Chondrocyte (in vitro differentiated cells): ENCODE measurements at regions not wholly inside any gene's neighbourhood (a gene's known extent, or its start where the extent isn't known, plus 50 kb on each side); places are given as distances from the start of the nearest gene placed in this dataset.

ENCODE experiments used
- DNase-seq: peaks from one replicate; pipeline ENCODE4 v3.0.0; 2021; ENCODE audit warnings: mixed read lengths, low spot score
- H3K27ac Mint-ChIP-seq: one replicate; pipeline ENCODE4 v1.8.0; 2021; ENCODE audit warnings: mild to moderate bottlenecking, moderate library complexity, mixed read lengths; ENCODE audit not compliant: unreplicated experiment
- H3K27me3 Mint-ChIP-seq: 2 replicates; pipeline ENCODE4 v1.8.0; 2021; ENCODE audit warnings: low read depth, mixed read lengths
- H3K36me3 Mint-ChIP-seq: 2 replicates; pipeline ENCODE4 v1.8.0; 2021; ENCODE audit warnings: low read depth, mixed read lengths
- H3K4me1 Mint-ChIP-seq: 2 replicates; pipeline ENCODE4 v1.8.0; 2021; ENCODE audit warnings: low read depth, mild to moderate bottlenecking, mixed read lengths
- H3K4me3 Mint-ChIP-seq: one replicate; pipeline ENCODE4 v1.8.0; 2021; ENCODE audit warnings: mild to moderate bottlenecking, moderate library complexity, mixed read lengths; ENCODE audit not compliant: unreplicated experiment
- H3K9me3 Mint-ChIP-seq: 2 replicates; pipeline ENCODE4 v1.8.0; 2021; ENCODE audit warnings: low read depth, mixed read lengths
- TF ChIP-seq, protein P1 (sequence below): fragments of 200-600 bp; sonication (generic); IDR thresholded peaks from 2 replicates; pipeline ENCODE4 v1.5.0; 2021; ENCODE audit warnings: antibody characterized with exemption, mild to moderate bottlenecking, moderate library complexity

DNA sequence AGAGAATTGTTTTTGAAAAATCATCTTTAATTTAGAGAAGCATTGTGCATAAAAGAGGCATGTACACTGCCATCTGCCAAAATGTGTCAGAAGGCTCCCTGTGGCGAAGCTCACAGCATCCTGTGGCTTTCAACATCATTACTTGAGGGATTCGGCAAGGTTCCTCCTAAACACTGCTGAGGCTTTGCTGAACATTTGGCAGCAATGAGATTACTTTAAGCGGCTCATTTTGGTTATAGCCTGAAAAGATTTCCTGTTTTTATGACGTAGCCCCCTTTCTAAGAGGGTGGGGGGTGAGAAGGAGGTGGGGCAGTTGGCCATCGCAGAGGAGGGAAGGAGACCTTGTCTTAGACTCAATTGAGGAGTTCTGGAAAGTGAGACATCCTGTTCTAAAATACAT lies 469.4 kb downstream of the RASEF start:
- TF ChIP-seq, protein P1, sequence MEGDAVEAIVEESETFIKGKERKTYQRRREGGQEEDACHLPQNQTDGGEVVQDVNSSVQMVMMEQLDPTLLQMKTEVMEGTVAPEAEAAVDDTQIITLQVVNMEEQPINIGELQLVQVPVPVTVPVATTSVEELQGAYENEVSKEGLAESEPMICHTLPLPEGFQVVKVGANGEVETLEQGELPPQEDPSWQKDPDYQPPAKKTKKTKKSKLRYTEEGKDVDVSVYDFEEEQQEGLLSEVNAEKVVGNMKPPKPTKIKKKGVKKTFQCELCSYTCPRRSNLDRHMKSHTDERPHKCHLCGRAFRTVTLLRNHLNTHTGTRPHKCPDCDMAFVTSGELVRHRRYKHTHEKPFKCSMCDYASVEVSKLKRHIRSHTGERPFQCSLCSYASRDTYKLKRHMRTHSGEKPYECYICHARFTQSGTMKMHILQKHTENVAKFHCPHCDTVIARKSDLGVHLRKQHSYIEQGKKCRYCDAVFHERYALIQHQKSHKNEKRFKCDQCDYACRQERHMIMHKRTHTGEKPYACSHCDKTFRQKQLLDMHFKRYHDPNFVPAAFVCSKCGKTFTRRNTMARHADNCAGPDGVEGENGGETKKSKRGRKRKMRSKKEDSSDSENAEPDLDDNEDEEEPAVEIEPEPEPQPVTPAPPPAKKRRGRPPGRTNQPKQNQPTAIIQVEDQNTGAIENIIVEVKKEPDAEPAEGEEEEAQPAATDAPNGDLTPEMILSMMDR = no peak
- Mint-ChIP-seq H3K27ac (no peak overlapping the region), H3K27me3 (no peaks in the 10 kb centered on the region), H3K9me3 (no peaks in the 10 kb centered on the region), H3K36me3 (no peaks in the 10 kb centered on the region), H3K4me1 (peaks cover 15% of the 10 kb centered on the region), H3K4me3 (no peak overlapping the region)
- DNase-seq = no peak

GRCh38 chr9:82597241-82598203 lies 465.4 kb downstream of the RASEF start:
- H3K4me1 Mint-ChIP-seq = peaks cover 32% of the 10 kb centered on the region
- peak overlapping the region; percentile 86 for H3K27ac Mint-ChIP-seq
- H3K4me3 Mint-ChIP-seq = peak overlapping the region; percentile 55
- TF ChIP-seq, protein P1 = no peak
- H3K36me3 Mint-ChIP-seq = no peaks in the 10 kb centered on the region
- H3K9me3 Mint-ChIP-seq = no peaks in the 10 kb centered on the region
- no peaks in the 10 kb centered on the region for H3K27me3 Mint-ChIP-seq
- no peak for DNase-seq

- Mint-ChIP-seq H3K27me3 (no peaks in the 10 kb centered on the region), H3K27ac (no peak overlapping the region), H3K9me3 (no peaks in the 10 kb centered on the region), H3K4me1 (peaks cover 32% of the 10 kb centered on the region), H3K36me3 (no peaks in the 10 kb centered on the region), H3K4me3 (peak overlapping the region; percentile 1)
- TF ChIP-seq, protein P1 = no peak
- no peak for DNase-seq
Measured at GRCh38 chr9:82598241-82599039, 464.5 kb downstream of the RASEF start.

GRCh38 chr9:82599336-82599949 lies 463.5 kb downstream of the RASEF start:
- Mint-ChIP-seq H3K36me3 (no peaks in the 10 kb centered on the region), H3K9me3 (no peaks in the 10 kb centered on the region), H3K27ac (no peak overlapping the region), H3K4me3 (no peak overlapping the region), H3K27me3 (no peaks in the 10 kb centered on the region), H3K4me1 (peaks cover 32% of the 10 kb centered on the region)
- no peak for DNase-seq
- TF ChIP-seq, protein P1 = no peak
